ENCODE measurements at regions not wholly inside any gene's neighbourhood (a gene's known extent, or its start where the extent isn't known, plus 50 kb on each side); places are given as distances from the start of the nearest gene placed in this dataset.

DNA sequence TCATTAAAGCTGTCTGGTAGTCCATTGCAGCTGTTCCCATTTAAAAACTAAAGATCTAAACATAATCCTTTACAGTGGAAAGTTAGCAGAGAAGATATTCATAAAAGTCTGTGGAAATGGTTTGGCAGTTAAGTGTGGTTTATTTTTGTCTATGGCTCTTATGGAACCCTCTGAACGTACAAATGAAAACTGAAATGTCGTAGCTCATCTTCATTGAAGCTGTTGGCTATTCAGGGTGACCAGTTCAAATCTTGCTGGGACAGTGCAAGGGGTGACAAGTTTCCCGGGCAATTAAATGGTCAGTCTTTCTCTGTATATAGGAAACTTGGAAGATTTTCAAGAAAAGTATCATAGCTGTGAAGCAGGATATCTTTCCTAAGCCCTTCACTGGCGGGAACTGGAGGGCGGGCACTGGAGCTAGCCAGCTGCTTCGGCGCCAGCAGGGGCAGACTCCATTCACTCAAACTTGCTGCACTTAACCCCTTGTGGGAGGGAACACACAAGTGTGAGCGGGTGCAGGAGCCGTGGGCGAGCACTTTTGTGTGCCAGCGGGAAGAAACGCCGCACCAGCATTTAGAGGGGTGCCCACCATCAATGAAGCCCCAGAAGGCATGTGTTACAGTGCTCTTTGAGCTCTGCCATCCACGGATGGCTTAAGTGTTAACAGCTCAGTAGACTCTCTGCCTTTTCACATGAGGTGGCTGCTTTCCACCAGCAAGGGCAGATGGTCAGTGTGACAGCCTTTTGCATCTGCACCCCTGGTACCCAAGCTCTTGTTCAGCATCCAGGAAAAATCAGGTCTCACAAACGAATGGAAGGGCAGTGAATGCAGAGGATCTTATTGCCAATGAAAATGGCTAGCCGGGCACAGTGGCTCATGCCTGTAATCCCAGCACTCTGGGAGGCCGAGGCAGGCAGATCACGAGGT, 232.1 kb upstream of the KAZN start:
- H3K4me3 ChIP-seq (ENCODE audit: control extremely low read depth in 1 of 5, extremely low read depth in 1 of 5, insufficient read depth in 1 of 5, low read depth in 2 of 5, low read length in 4 of 5): no peak overlapping the region
- no peaks in the 10 kb centered on the region for H3K4me1 ChIP-seq (ENCODE audit: control insufficient read depth in 2 of 2, insufficient read depth in 2 of 2, low read length in 2 of 2)
- H3K4me2 ChIP-seq (replicated peaks; ENCODE audit: low read depth, low read length, poor library complexity, severe bottlenecking): no peak overlapping the region
- intact Hi-C loops (cut with micrococcal nuclease): no loop called here
- H3K27ac ChIP-seq (ENCODE audit: low read length in 2 of 2): no peak overlapping the region
- no peak for DNase-seq
- H3K27me3 Mint-ChIP-seq: peaks cover 24% of the 10 kb centered on the region
- H3K9me3 Mint-ChIP-seq (ENCODE audit: insufficient read depth): no peaks in the 10 kb centered on the region
- 52% methylated on average over 17 of the region's 18 CpGs for WGBS (ENCODE audit: insufficient coverage)
- no peak overlapping the region for H2AFZ ChIP-seq (ENCODE audit: insufficient read depth, low read depth, low read length, poor library complexity, severe bottlenecking)
- ChIA-PET CTCF (no interaction called here), POLR2A (no interaction called here)
- H3K27ac Mint-ChIP-seq: no peak overlapping the region
- H3K9me3 ChIP-seq (ENCODE audit: control extremely low read depth in 1 of 3, control insufficient read depth in 2 of 3, insufficient read depth in 1 of 3, low read length in 2 of 3): peaks cover 0 to 14% (median 2%) of the 10 kb centered on the region in 3 donors
- peaks cover 0 to 2% (median 0%) of the 10 kb centered on the region in 4 experiments for H3K27me3 ChIP-seq (replicated peaks in 1 of 4; ENCODE audit: control extremely low read depth in 1 of 4, control insufficient read depth in 3 of 4, insufficient read depth in 4 of 4, low read length in 3 of 4)
- no peaks in the 10 kb centered on the region for H3K4me1 Mint-ChIP-seq
- H3K36me3 ChIP-seq (replicated peaks in 1 of 2; ENCODE audit: control extremely low read depth in 1 of 2, control insufficient read depth in 1 of 2, extremely low read depth in 1 of 2, insufficient read depth in 2 of 2, low read length in 1 of 2): no peaks in the 10 kb centered on the region
- TF ChIP-seq, protein P1, sequence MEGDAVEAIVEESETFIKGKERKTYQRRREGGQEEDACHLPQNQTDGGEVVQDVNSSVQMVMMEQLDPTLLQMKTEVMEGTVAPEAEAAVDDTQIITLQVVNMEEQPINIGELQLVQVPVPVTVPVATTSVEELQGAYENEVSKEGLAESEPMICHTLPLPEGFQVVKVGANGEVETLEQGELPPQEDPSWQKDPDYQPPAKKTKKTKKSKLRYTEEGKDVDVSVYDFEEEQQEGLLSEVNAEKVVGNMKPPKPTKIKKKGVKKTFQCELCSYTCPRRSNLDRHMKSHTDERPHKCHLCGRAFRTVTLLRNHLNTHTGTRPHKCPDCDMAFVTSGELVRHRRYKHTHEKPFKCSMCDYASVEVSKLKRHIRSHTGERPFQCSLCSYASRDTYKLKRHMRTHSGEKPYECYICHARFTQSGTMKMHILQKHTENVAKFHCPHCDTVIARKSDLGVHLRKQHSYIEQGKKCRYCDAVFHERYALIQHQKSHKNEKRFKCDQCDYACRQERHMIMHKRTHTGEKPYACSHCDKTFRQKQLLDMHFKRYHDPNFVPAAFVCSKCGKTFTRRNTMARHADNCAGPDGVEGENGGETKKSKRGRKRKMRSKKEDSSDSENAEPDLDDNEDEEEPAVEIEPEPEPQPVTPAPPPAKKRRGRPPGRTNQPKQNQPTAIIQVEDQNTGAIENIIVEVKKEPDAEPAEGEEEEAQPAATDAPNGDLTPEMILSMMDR (IDR thresholded peaks at IDR 0.05): no peak
- TF ChIP-seq EZH2 (IDR thresholded peaks at IDR 0.05; ENCODE audit: borderline replicate concordance, insufficient read depth, low read depth, low read length, poor library complexity, severe bottlenecking): no peak
- no peaks in the 10 kb centered on the region for H4K20me1 ChIP-seq (ENCODE audit: control insufficient read depth, insufficient read depth, low read length, poor library complexity, severe bottlenecking)
- H3K4me3 Mint-ChIP-seq: no peak overlapping the region
- H3K9ac ChIP-seq (ENCODE audit: low read length): no peak overlapping the region
- no peaks in the 10 kb centered on the region for H3K79me2 ChIP-seq (ENCODE audit: control insufficient read depth, insufficient read depth, low read length)
- no peak for ATAC-seq (ENCODE audit: low read depth)

DNA sequence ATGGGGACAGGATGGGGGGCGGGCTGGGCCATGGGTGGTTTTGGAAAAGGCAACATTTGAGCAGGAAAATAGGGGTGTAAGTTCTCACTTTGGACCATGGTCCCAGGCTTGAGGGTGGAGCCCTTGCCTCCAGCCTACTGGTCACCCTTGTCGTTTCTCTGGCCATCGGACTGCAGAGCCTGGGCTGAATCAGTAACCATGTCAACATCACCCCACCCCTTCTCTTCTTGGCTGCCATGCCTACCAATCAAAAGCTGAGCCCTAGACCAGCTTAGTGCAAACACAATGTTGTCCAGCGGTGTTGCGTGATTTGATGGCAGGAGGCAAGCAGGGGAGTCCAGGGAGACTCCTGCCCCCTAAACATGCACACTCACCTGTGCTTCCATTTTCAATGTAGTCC, 231.0 kb upstream of the KAZN start:
- H3K4me1 ChIP-seq (ENCODE audit: control insufficient read depth in 2 of 2, insufficient read depth in 2 of 2, low read length in 2 of 2): no peaks in the 10 kb centered on the region
- peaks cover 0 to 8% (median 0%) of the 10 kb centered on the region in 3 donors for H3K9me3 ChIP-seq (ENCODE audit: control extremely low read depth in 1 of 3, control insufficient read depth in 2 of 3, insufficient read depth in 1 of 3, low read length in 2 of 3)
- no peaks in the 10 kb centered on the region for H3K27me3 ChIP-seq (replicated peaks in 1 of 4; ENCODE audit: control extremely low read depth in 1 of 4, control insufficient read depth in 3 of 4, insufficient read depth in 4 of 4, low read length in 3 of 4)
- no peaks in the 10 kb centered on the region for H4K20me1 ChIP-seq (ENCODE audit: control insufficient read depth, insufficient read depth, low read length, poor library complexity, severe bottlenecking)
- H3K27ac Mint-ChIP-seq: no peak overlapping the region
- H3K9ac ChIP-seq (ENCODE audit: low read length): no peak overlapping the region
- 90% methylated on average over 2 of the region's 5 CpGs for WGBS (ENCODE audit: insufficient coverage)
- DNase-seq: no peak
- no peaks in the 10 kb centered on the region for H3K4me1 Mint-ChIP-seq
- no peaks in the 10 kb centered on the region for H3K36me3 ChIP-seq (replicated peaks in 1 of 2; ENCODE audit: control extremely low read depth in 1 of 2, control insufficient read depth in 1 of 2, extremely low read depth in 1 of 2, insufficient read depth in 2 of 2, low read length in 1 of 2)
- no peak overlapping the region for H3K4me2 ChIP-seq (replicated peaks; ENCODE audit: low read depth, low read length, poor library complexity, severe bottlenecking)
- no peak for TF ChIP-seq EZH2 (IDR thresholded peaks at IDR 0.05; ENCODE audit: borderline replicate concordance, insufficient read depth, low read depth, low read length, poor library complexity, severe bottlenecking)
- TF ChIP-seq, protein P1 (IDR thresholded peaks at IDR 0.05): no peak
- no peak overlapping the region for H3K27ac ChIP-seq (ENCODE audit: low read length in 2 of 2)
- H3K9me3 Mint-ChIP-seq (ENCODE audit: insufficient read depth): no peaks in the 10 kb centered on the region
- intact Hi-C loops (cut with micrococcal nuclease): no loop called here
- no peak overlapping the region for H3K4me3 ChIP-seq (ENCODE audit: control extremely low read depth in 1 of 5, extremely low read depth in 1 of 5, insufficient read depth in 1 of 5, low read depth in 2 of 5, low read length in 4 of 5)
- ChIA-PET CTCF (no interaction called here), POLR2A (no interaction called here)
- no peak overlapping the region for H2AFZ ChIP-seq (ENCODE audit: insufficient read depth, low read depth, low read length, poor library complexity, severe bottlenecking)
- H3K27me3 Mint-ChIP-seq: peaks cover 20% of the 10 kb centered on the region
- H3K79me2 ChIP-seq (ENCODE audit: control insufficient read depth, insufficient read depth, low read length): no peaks in the 10 kb centered on the region
- no peak overlapping the region for H3K4me3 Mint-ChIP-seq
- no peak for ATAC-seq (ENCODE audit: low read depth)

Data from B cell (primary cell).